Suprapubic skin (tissue), 4 donors: ENCODE measurements at regions not wholly inside any gene's neighbourhood (a gene's known extent, or its start where the extent isn't known, plus 50 kb on each side); places are given as distances from the start of the nearest gene placed in this dataset.

ENCODE experiments used
- DNase-seq, 2 donors: peaks; one replicate each; pipeline ENCODE4 v3.0.0-alpha.2; 2019; ENCODE audit warnings: low spot score in 2 of 2
- H3K27ac ChIP-seq: fragments of 200-600 bp; sonication (generic); one replicate; pipeline ENCODE4 v1.5.1; 2019
- H3K27me3 ChIP-seq: fragments of 200-600 bp; sonication (generic); one replicate; pipeline ENCODE4 v1.5.1; 2019
- H3K36me3 ChIP-seq: fragments of 200-600 bp; sonication (generic); one replicate; pipeline ENCODE4 v1.5.1; 2019
- H3K4me1 ChIP-seq: fragments of 200-600 bp; sonication (generic); one replicate; pipeline ENCODE4 v1.5.1; 2019
- H3K4me3 ChIP-seq: fragments of 200-600 bp; sonication (generic); one replicate; pipeline ENCODE4 v1.5.1; 2019; ENCODE audit warnings: mild to moderate bottlenecking
- H3K9me3 ChIP-seq: fragments of 200-600 bp; sonication (generic); one replicate; pipeline ENCODE4 v1.5.1; 2019
- EP300 ChIP-seq: sonication (generic); formaldehyde crosslinking; IDR thresholded peaks from one replicate; pipeline ENCODE4 v1.6.1; 2017; ENCODE audit warnings: antibody characterized with exemption
- POLR2A ChIP-seq, 2 donors: fragments of 450-650 bp; IDR thresholded peaks; one replicate each; pipeline ENCODE4 v1.6.1; 2017; ENCODE audit warnings: antibody characterized with exemption in 2 of 2, mild to moderate bottlenecking in 2 of 2, moderate library complexity in 2 of 2
- POLR2AphosphoS5 ChIP-seq, 3 donors: sonication (generic); formaldehyde crosslinking; IDR thresholded peaks; one replicate each; pipeline ENCODE4 v1.6.1; 2017; ENCODE audit warnings: antibody characterized with exemption in 3 of 3
- WGBS: methylation state at CpG from one replicate; pipeline ENCODE4 v1.1.5; 2018; 5-methylcytosine and 5-hydroxymethylcytosine counted together
- TF ChIP-seq, protein P1 (sequence below), 2 donors: fragments of 200-600 bp in 1 of 2; fragments of 450-650 bp in 1 of 2; sonication (generic) in 1 of 2; IDR thresholded peaks; one replicate each; pipeline ENCODE4 v1.5.1; 2016 to 2019; ENCODE audit warnings: antibody characterized with exemption in 2 of 2, mild to moderate bottlenecking in 1 of 2, moderate library complexity in 1 of 2

DNA sequence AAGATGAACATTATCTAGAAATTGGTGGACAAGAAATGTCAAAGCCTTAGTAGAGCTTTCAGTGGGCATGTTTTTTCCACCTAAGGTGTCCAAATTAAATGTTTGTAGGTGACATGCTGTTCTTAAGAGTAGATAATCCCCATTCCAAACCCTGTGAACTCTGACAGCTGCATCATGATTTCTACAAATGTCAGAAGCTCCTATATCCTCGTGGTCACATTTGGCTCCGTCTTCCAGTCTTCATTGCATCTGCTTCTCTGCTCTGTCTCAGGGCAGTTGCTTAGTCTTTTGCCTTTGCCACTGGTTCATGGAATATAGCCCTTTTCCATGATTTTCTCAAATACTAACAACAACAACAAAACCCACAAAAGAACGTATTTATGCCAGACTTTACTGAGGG, 234.5 kb downstream of the DLEU7 start:
- no peak overlapping the region for H3K4me3 ChIP-seq
- H3K9me3 ChIP-seq, result no peaks in the 10 kb centered on the region
- TF ChIP-seq, protein P1, sequence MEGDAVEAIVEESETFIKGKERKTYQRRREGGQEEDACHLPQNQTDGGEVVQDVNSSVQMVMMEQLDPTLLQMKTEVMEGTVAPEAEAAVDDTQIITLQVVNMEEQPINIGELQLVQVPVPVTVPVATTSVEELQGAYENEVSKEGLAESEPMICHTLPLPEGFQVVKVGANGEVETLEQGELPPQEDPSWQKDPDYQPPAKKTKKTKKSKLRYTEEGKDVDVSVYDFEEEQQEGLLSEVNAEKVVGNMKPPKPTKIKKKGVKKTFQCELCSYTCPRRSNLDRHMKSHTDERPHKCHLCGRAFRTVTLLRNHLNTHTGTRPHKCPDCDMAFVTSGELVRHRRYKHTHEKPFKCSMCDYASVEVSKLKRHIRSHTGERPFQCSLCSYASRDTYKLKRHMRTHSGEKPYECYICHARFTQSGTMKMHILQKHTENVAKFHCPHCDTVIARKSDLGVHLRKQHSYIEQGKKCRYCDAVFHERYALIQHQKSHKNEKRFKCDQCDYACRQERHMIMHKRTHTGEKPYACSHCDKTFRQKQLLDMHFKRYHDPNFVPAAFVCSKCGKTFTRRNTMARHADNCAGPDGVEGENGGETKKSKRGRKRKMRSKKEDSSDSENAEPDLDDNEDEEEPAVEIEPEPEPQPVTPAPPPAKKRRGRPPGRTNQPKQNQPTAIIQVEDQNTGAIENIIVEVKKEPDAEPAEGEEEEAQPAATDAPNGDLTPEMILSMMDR (IDR thresholded peaks at IDR 0.05), result no peak
- DNase-seq, result no peak
- H3K4me1 ChIP-seq, result no peaks in the 10 kb centered on the region
- H3K27ac ChIP-seq, result no peak overlapping the region
- H3K36me3 ChIP-seq, result no peaks in the 10 kb centered on the region
- WGBS, result 72% methylated on average over 3 of the region's 3 CpGs
- H3K27me3 ChIP-seq, result no peaks in the 10 kb centered on the region

DNA sequence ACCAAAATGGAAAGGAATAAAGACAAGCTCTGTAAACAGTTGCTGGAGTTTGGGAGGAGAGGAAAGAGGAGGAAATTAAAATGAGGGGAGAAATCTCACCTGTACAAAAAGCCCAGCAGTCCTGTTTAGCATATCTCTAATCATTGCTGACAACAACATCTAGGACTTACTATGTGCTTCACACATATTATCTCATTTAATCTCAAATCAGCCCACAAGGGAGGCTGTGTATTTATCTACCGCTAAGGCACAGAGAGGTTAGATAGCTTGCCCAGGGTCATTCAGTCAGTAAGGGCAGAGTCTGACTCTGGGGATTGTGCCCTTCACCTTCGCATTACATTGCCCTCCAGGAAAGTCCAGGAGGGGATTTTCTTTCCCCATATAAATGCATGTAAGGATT, 233.3 kb downstream of the DLEU7 start:
- no peaks in the 10 kb centered on the region for H3K27me3 ChIP-seq
- H3K9me3 ChIP-seq, result no peaks in the 10 kb centered on the region
- TF ChIP-seq POLR2A (IDR thresholded peaks at IDR 0.05) (no peak), EP300 (no peak), POLR2AphosphoS5 (IDR thresholded peaks at IDR 0.05) (no peak)
- TF ChIP-seq, protein P1 (IDR thresholded peaks at IDR 0.05), result no peak
- DNase-seq, result no peak
- no peaks in the 10 kb centered on the region for H3K4me1 ChIP-seq
- H3K36me3 ChIP-seq, result no peaks in the 10 kb centered on the region
- H3K27ac ChIP-seq, result no peak overlapping the region
- H3K4me3 ChIP-seq, result no peak overlapping the region
- WGBS, result 78% methylated on average over 2 of the region's 2 CpGs

DNA sequence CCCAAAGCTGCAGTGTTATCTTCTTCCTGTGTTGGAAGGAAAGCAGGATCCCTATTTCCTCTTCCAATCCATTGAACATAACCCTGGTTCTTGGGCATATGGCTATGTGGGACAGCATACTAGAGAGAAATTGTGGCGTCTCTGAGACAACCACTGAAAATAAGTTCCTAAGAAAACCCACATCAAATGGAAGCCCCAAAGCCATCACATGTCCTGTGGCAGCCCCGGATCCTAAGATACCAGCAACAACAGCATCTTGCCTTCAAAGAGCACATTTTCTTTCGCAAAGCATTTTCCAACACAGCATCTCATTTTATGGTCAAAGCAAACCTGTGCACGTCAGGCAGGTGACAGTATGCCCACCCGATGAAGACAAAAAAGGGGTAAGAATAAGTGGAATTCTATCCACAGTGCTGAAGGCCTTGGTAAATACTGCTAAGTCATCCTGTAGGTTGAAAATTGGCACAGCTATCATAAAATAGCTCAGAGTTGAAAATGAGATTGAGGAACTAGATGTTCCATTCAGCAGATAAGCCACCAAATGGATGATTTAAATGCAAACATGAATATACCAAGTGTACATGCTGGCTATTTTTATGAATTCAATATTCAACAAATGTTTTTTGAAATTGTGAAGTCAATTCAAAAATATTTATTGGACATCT, 232.2 kb downstream of the DLEU7 start:
- Histone ChIP-seq H3K27me3 (no peaks in the 10 kb centered on the region), H3K9me3 (no peaks in the 10 kb centered on the region), H3K36me3 (no peaks in the 10 kb centered on the region), H3K4me3 (no peak overlapping the region), H3K4me1 (no peaks in the 10 kb centered on the region), H3K27ac (no peak overlapping the region)
- TF ChIP-seq POLR2AphosphoS5 (IDR thresholded peaks at IDR 0.05) (no peak), POLR2A (IDR thresholded peaks at IDR 0.05) (no peak), EP300 (no peak)
- TF ChIP-seq, protein P1 (IDR thresholded peaks at IDR 0.05), result no peak
- DNase-seq, result no peak
- WGBS, result 87% methylated on average over 5 of the region's 5 CpGs

DNA sequence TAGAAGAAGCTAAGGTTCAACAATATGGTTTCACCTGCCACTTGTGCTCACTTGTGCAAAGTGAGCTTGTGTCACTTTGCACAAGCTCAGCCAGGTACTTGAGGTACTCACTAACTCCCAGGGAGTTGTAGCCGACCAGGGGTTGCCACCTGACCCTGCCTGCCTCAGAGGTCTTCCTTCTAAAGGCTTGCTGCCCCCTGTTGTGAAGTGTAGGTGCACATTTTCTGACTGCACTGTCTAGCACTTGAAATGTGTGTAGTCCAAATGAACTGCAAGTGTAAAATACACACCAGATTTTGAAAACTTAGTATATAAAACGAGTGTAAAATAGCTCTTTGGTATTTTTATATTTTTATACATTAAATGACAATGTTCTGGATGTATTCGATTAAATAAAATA, 230.8 kb downstream of the DLEU7 start:
- no peak for DNase-seq
- TF ChIP-seq, protein P1 (IDR thresholded peaks at IDR 0.05), result no peak
- no peak for TF ChIP-seq POLR2A (IDR thresholded peaks at IDR 0.05)
- no peak for TF ChIP-seq EP300
- no peak for TF ChIP-seq POLR2AphosphoS5 (IDR thresholded peaks at IDR 0.05)
- H3K4me1 ChIP-seq, result no peaks in the 10 kb centered on the region
- no peaks in the 10 kb centered on the region for H3K27me3 ChIP-seq
- no peaks in the 10 kb centered on the region for H3K36me3 ChIP-seq
- no peak overlapping the region for H3K4me3 ChIP-seq
- no peaks in the 10 kb centered on the region for H3K9me3 ChIP-seq
- 69% methylated on average over 3 of the region's 3 CpGs for WGBS
- no peak overlapping the region for H3K27ac ChIP-seq

DNA sequence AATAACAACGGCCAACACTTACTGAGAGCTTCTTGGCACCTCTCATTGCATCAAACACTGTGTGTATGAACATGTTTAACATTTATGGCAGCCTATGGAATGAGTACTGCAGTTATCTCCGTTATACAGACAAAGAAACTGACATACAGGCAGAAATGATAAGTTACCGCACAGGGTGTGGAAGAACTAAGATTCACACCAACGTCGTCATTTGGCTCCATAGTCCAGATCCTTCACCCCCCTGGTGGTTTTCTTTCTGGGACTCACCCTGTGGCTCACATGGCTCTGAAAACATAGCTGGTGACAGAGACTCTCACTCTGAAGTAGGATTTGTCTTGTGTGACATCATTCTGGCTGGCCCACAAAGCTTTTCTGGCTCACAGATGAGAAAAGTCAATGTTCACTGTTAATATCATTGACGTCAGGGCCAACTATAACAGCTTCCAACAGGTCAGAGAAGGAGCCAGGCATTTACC, 230.1 kb downstream of the DLEU7 start:
- no peaks in the 10 kb centered on the region for H3K4me1 ChIP-seq
- no peak overlapping the region for H3K27ac ChIP-seq
- no peaks in the 10 kb centered on the region for H3K9me3 ChIP-seq
- TF ChIP-seq POLR2AphosphoS5 (IDR thresholded peaks at IDR 0.05), result no peak
- TF ChIP-seq, protein P1 (IDR thresholded peaks at IDR 0.05), result no peak
- TF ChIP-seq POLR2A (IDR thresholded peaks at IDR 0.05), result no peak
- no peak for TF ChIP-seq EP300
- DNase-seq, result no peak
- H3K27me3 ChIP-seq, result no peaks in the 10 kb centered on the region
- no peaks in the 10 kb centered on the region for H3K36me3 ChIP-seq
- H3K4me3 ChIP-seq, result no peak overlapping the region
- 72% methylated on average over 6 of the region's 6 CpGs for WGBS
